Activated B cell treated with CpG ODN at 0.5 μM for 24 hours (primary cell): ENCODE measurements at regions not wholly inside any gene's neighbourhood (a gene's known extent, or its start where the extent isn't known, plus 50 kb on each side); places are given as distances from the start of the nearest gene placed in this dataset.

Experiments
- ATAC-seq: fragments of 200-7000 bp; cut with Tn5 transposase; one replicate; pipeline ENCODE4 v1.10.0; 2021; ENCODE audit warnings: low read depth, mild to moderate bottlenecking, moderate library complexity
- CTCF ChIA-PET: fragments of 350-600 bp; sonication (Branson Sonifier 250); formaldehyde crosslinking; loops from one replicate; lab custom pipeline; 2021; ENCODE audit warnings: antibody characterized with exemption; lab: Charles Lee
- POLR2A ChIA-PET: fragments of 350-600 bp; sonication (Branson Sonifier 250); formaldehyde crosslinking; loops from one replicate; lab custom pipeline; 2021; ENCODE audit warnings: antibody characterized with exemption; lab: Charles Lee
- DNase-seq: peaks from one replicate; pipeline ENCODE4 v3.0.0; 2022
- H3K27ac Mint-ChIP-seq: one replicate; pipeline ENCODE4 v1.8.0; 2020; ENCODE audit warnings: mixed read lengths
- H3K27me3 Mint-ChIP-seq: one replicate; pipeline ENCODE4 v1.8.0; 2021; ENCODE audit warnings: mixed read lengths
- H3K36me3 Mint-ChIP-seq: one replicate; pipeline ENCODE4 v1.8.0; 2021; ENCODE audit warnings: low read depth, mixed read lengths
- H3K4me1 Mint-ChIP-seq: one replicate; pipeline ENCODE4 v1.8.0; 2021; ENCODE audit warnings: mixed read lengths
- H3K4me3 Mint-ChIP-seq: one replicate; pipeline ENCODE4 v1.8.0; 2020; ENCODE audit warnings: mild to moderate bottlenecking, mixed read lengths
- H3K9me3 Mint-ChIP-seq: one replicate; pipeline ENCODE4 v1.8.0; 2020; ENCODE audit warnings: mixed read lengths
- CTCF ChIP-seq: fragments of 200-600 bp; IDR thresholded peaks from one replicate; pipeline ENCODE4 v1.8.0; 2022; ENCODE audit warnings: antibody characterized with exemption, mild to moderate bottlenecking
- intact Hi-C: fragments of 100-400 bp; cut with micrococcal nuclease; formaldehyde crosslinking; loops from one replicate; pipeline ENCODE4 v1.15.1; 2024

DNA sequence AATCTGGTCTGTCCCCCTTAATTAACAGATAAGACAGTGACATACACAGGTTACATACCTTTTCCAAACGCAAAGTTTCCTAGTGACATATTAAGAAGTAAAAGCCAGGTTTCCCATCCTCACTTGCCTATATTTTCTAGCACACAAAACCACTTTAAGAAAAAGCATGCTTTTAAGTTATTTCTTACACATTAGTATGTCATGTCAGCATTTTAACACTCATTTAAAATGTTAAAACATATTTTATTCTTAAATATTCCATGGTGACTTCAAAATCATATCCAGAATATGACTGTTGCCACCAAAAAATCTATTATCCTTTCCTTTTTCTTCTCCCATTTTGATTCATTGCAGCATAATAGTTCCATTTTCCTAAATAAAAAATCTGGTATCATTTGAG lies 1830.2 kb downstream of the STIM2 start:
- ATAC-seq = no peak
- DNase-seq = no peak
- TF ChIP-seq CTCF = no peak
- ChIA-PET CTCF (no interaction called here), POLR2A (no interaction called here)
- Mint-ChIP-seq H3K4me1 (no peaks in the 10 kb centered on the region), H3K4me3 (no peak overlapping the region), H3K27ac (no peak overlapping the region), H3K9me3 (peaks cover 4% of the 10 kb centered on the region), H3K36me3 (no peaks in the 10 kb centered on the region), H3K27me3 (no peaks in the 10 kb centered on the region)
- intact Hi-C loops = no loop called here

DNA sequence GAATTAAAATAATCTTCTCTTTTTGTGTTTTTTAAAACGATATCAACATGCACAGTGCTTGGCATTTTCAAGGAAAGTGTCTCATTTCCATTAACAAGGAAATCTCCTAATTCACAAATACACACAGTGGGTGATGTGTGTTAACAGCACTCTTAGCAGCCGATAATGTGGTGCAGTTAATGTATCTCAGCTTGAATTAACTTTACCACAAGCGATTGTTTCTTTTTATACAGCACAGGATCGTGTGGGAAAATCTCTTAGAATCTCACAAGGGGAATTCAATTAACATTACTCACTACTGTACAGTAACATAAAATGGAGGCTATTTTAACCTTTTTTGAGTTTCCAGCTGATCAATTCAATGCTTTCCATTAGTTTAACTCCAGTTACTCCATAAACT lies 1841.9 kb downstream of the STIM2 start:
- intact Hi-C loops = no loop called here
- H3K4me3 Mint-ChIP-seq = no peak overlapping the region
- ATAC-seq (no peak), DNase-seq (no peak)
- H3K27ac Mint-ChIP-seq = no peak overlapping the region
- H3K36me3 Mint-ChIP-seq = no peaks in the 10 kb centered on the region
- CTCF ChIA-PET = no interaction called here
- POLR2A ChIA-PET = no interaction called here
- H3K9me3 Mint-ChIP-seq = peaks cover 6% of the 10 kb centered on the region
- TF ChIP-seq CTCF = no peak
- no peaks in the 10 kb centered on the region for H3K4me1 Mint-ChIP-seq
- no peaks in the 10 kb centered on the region for H3K27me3 Mint-ChIP-seq

DNA sequence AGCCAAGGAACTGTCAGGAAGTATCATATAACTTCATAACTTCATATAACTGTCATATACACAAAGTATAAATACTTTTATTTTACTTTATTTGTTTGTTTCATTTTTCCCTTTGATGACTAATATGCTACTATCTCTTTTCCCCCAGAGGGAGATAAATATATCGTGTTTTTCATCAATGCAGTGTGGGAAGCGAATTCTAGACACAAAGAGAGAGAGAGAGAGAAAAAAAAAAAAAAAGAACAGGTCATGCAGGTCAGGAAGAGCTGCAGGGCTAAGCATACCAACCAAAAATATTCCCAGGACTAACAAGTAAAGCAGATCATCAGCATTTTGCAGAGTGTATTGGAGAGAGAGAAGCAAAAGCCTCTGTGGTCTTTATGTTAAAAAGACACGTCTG lies 1849.2 kb downstream of the STIM2 start:
- Mint-ChIP-seq H3K36me3 (no peaks in the 10 kb centered on the region), H3K9me3 (peaks cover 3% of the 10 kb centered on the region), H3K27ac (no peak overlapping the region), H3K4me1 (no peaks in the 10 kb centered on the region), H3K4me3 (no peak overlapping the region), H3K27me3 (no peaks in the 10 kb centered on the region)
- ChIA-PET POLR2A (no interaction called here), CTCF (no interaction called here)
- DNase-seq = no peak
- ATAC-seq = no peak
- intact Hi-C loops = no loop called here
- no peak for TF ChIP-seq CTCF

DNA sequence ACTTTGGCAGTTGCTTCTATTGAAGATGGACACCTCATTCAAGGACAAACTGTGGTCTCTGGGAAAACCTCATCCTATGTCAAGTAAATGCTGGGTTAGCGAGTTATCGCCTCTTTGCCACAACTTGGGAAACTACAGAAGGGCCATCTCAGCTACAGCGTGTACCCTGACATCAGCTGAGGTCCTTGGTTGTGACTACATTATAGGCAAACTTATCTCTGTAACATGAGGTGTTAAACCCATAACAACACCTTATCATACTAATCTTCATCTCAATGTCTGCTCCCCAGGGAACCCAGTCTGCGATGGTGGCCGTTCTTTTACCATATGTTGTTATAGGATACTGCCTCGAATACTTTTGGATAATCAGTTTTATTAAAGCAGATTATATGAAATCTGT lies 1862.7 kb downstream of the STIM2 start:
- H3K27me3 Mint-ChIP-seq = no peaks in the 10 kb centered on the region
- TF ChIP-seq CTCF = no peak

DNA sequence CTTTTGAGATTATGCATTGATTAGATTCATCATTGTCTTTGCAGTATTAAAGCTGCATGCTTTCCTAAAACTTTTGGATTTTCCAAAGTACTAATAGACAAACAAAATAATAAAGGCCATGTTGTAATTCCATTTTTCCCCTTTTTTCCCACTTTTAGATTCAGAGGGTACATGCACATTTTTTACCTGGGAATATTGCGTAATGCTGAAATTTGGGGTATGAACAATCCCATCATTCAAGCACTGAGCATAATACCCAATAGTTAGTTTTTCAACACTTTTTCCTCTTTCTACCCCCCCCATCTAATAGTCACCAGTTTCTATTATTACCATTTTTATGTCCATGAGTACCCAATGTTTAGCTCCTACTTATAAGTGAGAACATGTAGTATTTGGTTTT lies 1863.6 kb downstream of the STIM2 start:
- Mint-ChIP-seq H3K27ac (no peak overlapping the region), H3K4me1 (no peaks in the 10 kb centered on the region), H3K4me3 (no peak overlapping the region), H3K36me3 (no peaks in the 10 kb centered on the region), H3K27me3 (no peaks in the 10 kb centered on the region), H3K9me3 (peaks cover 6% of the 10 kb centered on the region)
- ATAC-seq (no peak), DNase-seq (no peak)
- no peak for TF ChIP-seq CTCF
- ChIA-PET POLR2A (no interaction called here), CTCF (no interaction called here)
- intact Hi-C loops = no loop called here

More for the DNA sequence above, 1862.7 kb downstream of the STIM2 start:
- no peak for ATAC-seq
- POLR2A ChIA-PET = no interaction called here
- intact Hi-C loops = no loop called here
- CTCF ChIA-PET = no interaction called here
- Mint-ChIP-seq H3K27ac (no peak overlapping the region), H3K4me1 (no peaks in the 10 kb centered on the region), H3K4me3 (no peak overlapping the region), H3K36me3 (no peaks in the 10 kb centered on the region), H3K9me3 (peaks cover 6% of the 10 kb centered on the region)
- DNase-seq = no peak
